A673 (cell line): ENCODE measurements at regions not wholly inside any gene's neighbourhood (a gene's known extent, or its start where the extent isn't known, plus 50 kb on each side); places are given as distances from the start of the nearest gene placed in this dataset.

Experiments used
- BruUV-seq: library from RNA; stranded (reverse); fragments of 400-500 nt; replicated peaks from 2 replicates; lab custom pipeline; 2021; lab: Mats Ljungman, UMichigan
- CTCF ChIA-PET: fragments of 300-600 bp; sonication (Branson Sonifier 250); formaldehyde crosslinking; loops from one replicate; lab custom pipeline; 2022; ENCODE audit warnings: antibody characterized with exemption; lab: Charles Lee
- POLR2A ChIA-PET: fragments of 300-600 bp; sonication (Branson Sonifier 250); formaldehyde crosslinking; loops from one replicate; lab custom pipeline; 2022; ENCODE audit warnings: antibody characterized with exemption; ENCODE audit not compliant: low non-redundant PET; lab: Charles Lee
- DNase-seq: peaks from one replicate; pipeline ENCODE4 v3.0.0-alpha.2; 2015; ENCODE audit warnings: low spot score
- H3K27ac ChIP-seq: fragments of 200-600 bp; sonication (generic); 2 replicates; pipeline ENCODE4 v1.5.1; 2016; ENCODE audit warnings: mixed run types, low read depth, mild to moderate bottlenecking, mixed read lengths, antibody characterized with exemption, low read length; ENCODE audit not compliant: poor library complexity, severe bottlenecking
- H3K27me3 ChIP-seq: fragments of 200-600 bp; sonication (generic); replicated peaks from 2 replicates; pipeline ENCODE4 v1.6.1; 2017; ENCODE audit warnings: mixed run types, low read depth, mild to moderate bottlenecking, mixed read lengths, antibody characterized with exemption, low read length; ENCODE audit not compliant: insufficient read depth, poor library complexity
- H3K36me3 ChIP-seq: fragments of 200-600 bp; sonication (generic); 2 replicates; pipeline ENCODE4 v1.6.1; 2016; ENCODE audit warnings: mixed run types, mild to moderate bottlenecking, mixed read lengths, antibody characterized with exemption, low read length; ENCODE audit not compliant: insufficient read depth, poor library complexity, severe bottlenecking
- H3K4me1 ChIP-seq: fragments of 200-600 bp; sonication (generic); 2 replicates; pipeline ENCODE4 v1.6.1; 2017; ENCODE audit warnings: mixed run types, mild to moderate bottlenecking, mixed read lengths, antibody characterized with exemption, low read length; ENCODE audit not compliant: insufficient read depth, poor library complexity, severe bottlenecking
- H3K4me3 ChIP-seq: fragments of 200-600 bp; sonication (generic); 2 replicates; pipeline ENCODE4 v1.5.1; 2016; ENCODE audit warnings: low read depth, mixed run types, mild to moderate bottlenecking, mixed read lengths, low read length; ENCODE audit not compliant: poor library complexity, severe bottlenecking
- H3K9me3 ChIP-seq: fragments of 200-600 bp; sonication (generic); 2 replicates; pipeline ENCODE4 v1.6.1; 2016; ENCODE audit warnings: mixed run types, low read depth, mild to moderate bottlenecking, mixed read lengths, antibody characterized with exemption, low read length; ENCODE audit not compliant: poor library complexity, severe bottlenecking
- CTCF ChIP-seq: fragments of 300-800, 200-600 bp; sonication (generic); conservative IDR thresholded peaks from 2 replicates; pipeline ENCODE4 v1.5.1; 2017; ENCODE audit warnings: low read depth, mild to moderate bottlenecking, antibody characterized with exemption, low read length, moderate library complexity, mixed read lengths
- EZH2 ChIP-seq: fragments of 200-600 bp; sonication (generic); IDR thresholded peaks from 2 replicates; pipeline ENCODE4 v1.6.1; 2017; ENCODE audit warnings: borderline replicate concordance, low read depth, mild to moderate bottlenecking, mixed read lengths, antibody characterized with exemption, low read length; ENCODE audit not compliant: poor library complexity, severe bottlenecking
- intact Hi-C: fragments of 100-400 bp; cut with micrococcal nuclease; formaldehyde crosslinking; loops from one replicate; pipeline ENCODE4 v1.10.0; 2022; ENCODE audit not compliant: unreplicated experiment

DNA sequence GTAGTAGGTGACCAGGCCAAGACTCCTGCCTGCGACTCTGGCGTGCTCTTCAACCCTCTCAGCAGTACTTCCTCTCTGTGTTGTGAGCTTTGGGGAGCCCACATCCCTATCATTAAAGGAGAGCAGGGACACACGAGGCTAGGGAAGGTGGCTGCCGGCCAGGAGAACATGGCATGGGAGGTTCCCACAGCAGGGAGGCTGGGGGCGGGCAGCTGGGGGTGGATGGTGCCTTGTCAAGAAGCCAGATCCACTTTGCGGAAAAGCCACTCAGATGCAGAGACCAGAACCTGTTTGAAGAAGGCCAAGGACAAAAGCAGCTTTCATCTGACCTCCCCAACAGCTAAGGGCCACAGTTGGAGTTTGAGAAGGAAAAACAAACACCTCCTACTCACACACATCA is 198.6 kb downstream of the BCL11B start:
- H3K27ac ChIP-seq = no peak overlapping the region
- no peak overlapping the region for H3K4me3 ChIP-seq
- POLR2A ChIA-PET = no interaction called here
- DNase-seq = no peak
- intact Hi-C loops = no loop called here
- no peaks in the 10 kb centered on the region for H3K27me3 ChIP-seq
- no TSS peak for BruUV-seq
- H3K9me3 ChIP-seq = no peaks in the 10 kb centered on the region
- CTCF ChIA-PET = no interaction called here
- H3K36me3 ChIP-seq = no peaks in the 10 kb centered on the region
- no peaks in the 10 kb centered on the region for H3K4me1 ChIP-seq
- TF ChIP-seq EZH2 (no peak), CTCF (no peak)

- Histone ChIP-seq H3K9me3 (no peaks in the 10 kb centered on the region), H3K36me3 (no peaks in the 10 kb centered on the region), H3K27me3 (no peaks in the 10 kb centered on the region), H3K27ac (no peak overlapping the region), H3K4me3 (no peak overlapping the region), H3K4me1 (no peaks in the 10 kb centered on the region)
- intact Hi-C loops = no loop called here
- CTCF ChIA-PET = no interaction called here
- POLR2A ChIA-PET = no interaction called here
- peak; percentile 6 for DNase-seq
- no TSS peak for BruUV-seq
- no peak for TF ChIP-seq EZH2
- no peak for TF ChIP-seq CTCF
These were observed 196.9 kb downstream of the BCL11B start for GRCh38 chr14:99075061-99075460.

DNA sequence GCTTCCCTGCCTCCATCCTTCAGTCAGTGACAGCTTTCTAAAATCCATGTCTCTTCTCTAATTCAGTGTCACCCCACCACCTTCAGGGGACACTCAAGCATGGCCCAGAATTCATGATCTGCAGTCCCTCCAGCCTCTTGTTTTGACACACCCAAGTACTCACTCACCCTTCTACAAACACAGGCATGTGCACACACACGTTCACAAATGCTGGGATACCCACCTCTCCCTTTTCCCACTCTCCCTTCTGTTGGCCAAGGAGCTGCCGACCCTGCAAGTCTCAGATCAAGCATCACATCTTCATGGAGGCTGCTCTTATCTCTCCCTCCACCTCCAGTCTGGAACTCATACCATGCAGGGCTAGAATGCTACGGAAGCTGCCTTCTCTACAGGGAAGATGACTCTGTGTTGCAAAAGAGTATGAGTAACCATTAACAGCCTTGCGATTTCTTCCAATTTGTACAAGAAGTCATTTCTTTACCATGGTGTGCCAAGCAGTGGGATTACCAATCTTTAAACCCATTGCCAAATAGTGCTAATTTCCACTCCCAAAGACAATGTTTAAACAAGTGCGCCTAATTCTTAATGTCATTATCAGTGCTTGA is 196.1 kb downstream of the BCL11B start:
- H3K27me3 ChIP-seq = no peaks in the 10 kb centered on the region
- ChIA-PET POLR2A (no interaction called here), CTCF (no interaction called here)
- no peaks in the 10 kb centered on the region for H3K36me3 ChIP-seq
- intact Hi-C loops = no loop called here
- no peaks in the 10 kb centered on the region for H3K4me1 ChIP-seq
- H3K9me3 ChIP-seq = no peaks in the 10 kb centered on the region
- BruUV-seq = no TSS peak
- DNase-seq = no peak
- TF ChIP-seq CTCF = no peak
- TF ChIP-seq EZH2 = no peak
- H3K4me3 ChIP-seq = no peak overlapping the region
- H3K27ac ChIP-seq = no peak overlapping the region
